AG09309 (cell line): ENCODE measurements at regions not wholly inside any gene's neighbourhood (a gene's known extent, or its start where the extent isn't known, plus 50 kb on each side); places are given as distances from the start of the nearest gene placed in this dataset.

Experiments
- DNase-seq: peaks from one replicate; pipeline ENCODE4 v3.0.0-alpha.2; 2010; ENCODE audit warnings: low read depth
- H3K4me3 ChIP-seq: 2 replicates; pipeline ENCODE4 v1.5.1; 2011; ENCODE audit warnings: mild to moderate bottlenecking, low read depth, low read length, moderate library complexity; ENCODE audit not compliant: control insufficient read depth
- CTCF ChIP-seq: IDR thresholded peaks from 2 replicates; pipeline ENCODE4 v1.5.1; 2011; ENCODE audit warnings: mild to moderate bottlenecking, low read depth, low read length, inconsistent platforms; ENCODE audit not compliant: insufficient read depth, control insufficient read depth; ENCODE audit errors: missing control alignments

GRCh38 chr2:103423100-103423499 lies 661.3 kb downstream of the TMEM182 start:
- TF ChIP-seq CTCF: no peak
- no peak overlapping the region for H3K4me3 ChIP-seq
- DNase-seq: no peak

- TF ChIP-seq CTCF: no peak
- H3K4me3 ChIP-seq: no peak overlapping the region
- no peak for DNase-seq
These were observed 665.7 kb downstream of the TMEM182 start for GRCh38 chr2:103427567-103427966.

- H3K4me3 ChIP-seq: no peak overlapping the region
- no peak for DNase-seq
- no peak for TF ChIP-seq CTCF
These were observed 668.4 kb downstream of the TMEM182 start for GRCh38 chr2:103430191-103430590.

- H3K4me3 ChIP-seq: no peak overlapping the region
- TF ChIP-seq CTCF: no peak
- DNase-seq: no peak
These were observed 673.2 kb downstream of the TMEM182 start for GRCh38 chr2:103435010-103435409.

GRCh38 chr2:103437161-103437560 lies 675.3 kb downstream of the TMEM182 start:
- no peak overlapping the region for H3K4me3 ChIP-seq
- no peak for DNase-seq
- TF ChIP-seq CTCF: no peak

- DNase-seq: no peak
- no peak overlapping the region for H3K4me3 ChIP-seq
- no peak for TF ChIP-seq CTCF
These were observed 683.5 kb downstream of the TMEM182 start for GRCh38 chr2:103445347-103445746.

- TF ChIP-seq CTCF: no peak
- no peak overlapping the region for H3K4me3 ChIP-seq
- no peak for DNase-seq
These were observed 686.7 kb downstream of the TMEM182 start for GRCh38 chr2:103448495-103448894.
